IMR-90 (cell line): ENCODE measurements at regions not wholly inside any gene's neighbourhood (a gene's known extent, or its start where the extent isn't known, plus 50 kb on each side); places are given as distances from the start of the nearest gene placed in this dataset.

Experiments
- BHLHE40 ChIP-seq: fragments of 150-350 bp; IDR thresholded peaks from 2 replicates; pipeline ENCODE4 v1.6.1; 2016; ENCODE audit warnings: mild to moderate bottlenecking, low read depth, low read length
- CEBPB ChIP-seq: IDR thresholded peaks from 2 replicates; pipeline ENCODE4 v1.6.1; 2012; ENCODE audit warnings: low read depth, low read length, improper control_type of control experiment
- MXI1 ChIP-seq: IDR thresholded peaks from 2 replicates; pipeline ENCODE4 v1.6.1; 2012; ENCODE audit warnings: low read depth, mild to moderate bottlenecking, low read length, moderate library complexity, borderline replicate concordance
- POLR2A ChIP-seq: IDR thresholded peaks from 2 replicates; pipeline ENCODE4 v1.6.1; 2012; ENCODE audit warnings: mild to moderate bottlenecking, low read depth, low read length
- RAD21 ChIP-seq: IDR thresholded peaks from 2 replicates; pipeline ENCODE4 v1.6.1; 2012; ENCODE audit warnings: low read length, improper control_type of control experiment
- RFX5 ChIP-seq: IDR thresholded peaks from 2 replicates; pipeline ENCODE4 v1.8.0; 2012; ENCODE audit warnings: low read depth, mild to moderate bottlenecking, low read length, moderate library complexity
- SMC3 ChIP-seq: fragments of 150-350 bp; IDR thresholded peaks from 2 replicates; pipeline ENCODE4 v1.6.1; 2016; ENCODE audit warnings: low read depth, mild to moderate bottlenecking, antibody characterized with exemption, low read length, moderate library complexity
- TF ChIP-seq, protein P1 (sequence below): conservative IDR thresholded peaks from 2 replicates; pipeline ENCODE4 v1.5.1; 2012; ENCODE audit warnings: mild to moderate bottlenecking, low read depth, low read length, improper control_type of control experiment

- TF ChIP-seq, protein P1, sequence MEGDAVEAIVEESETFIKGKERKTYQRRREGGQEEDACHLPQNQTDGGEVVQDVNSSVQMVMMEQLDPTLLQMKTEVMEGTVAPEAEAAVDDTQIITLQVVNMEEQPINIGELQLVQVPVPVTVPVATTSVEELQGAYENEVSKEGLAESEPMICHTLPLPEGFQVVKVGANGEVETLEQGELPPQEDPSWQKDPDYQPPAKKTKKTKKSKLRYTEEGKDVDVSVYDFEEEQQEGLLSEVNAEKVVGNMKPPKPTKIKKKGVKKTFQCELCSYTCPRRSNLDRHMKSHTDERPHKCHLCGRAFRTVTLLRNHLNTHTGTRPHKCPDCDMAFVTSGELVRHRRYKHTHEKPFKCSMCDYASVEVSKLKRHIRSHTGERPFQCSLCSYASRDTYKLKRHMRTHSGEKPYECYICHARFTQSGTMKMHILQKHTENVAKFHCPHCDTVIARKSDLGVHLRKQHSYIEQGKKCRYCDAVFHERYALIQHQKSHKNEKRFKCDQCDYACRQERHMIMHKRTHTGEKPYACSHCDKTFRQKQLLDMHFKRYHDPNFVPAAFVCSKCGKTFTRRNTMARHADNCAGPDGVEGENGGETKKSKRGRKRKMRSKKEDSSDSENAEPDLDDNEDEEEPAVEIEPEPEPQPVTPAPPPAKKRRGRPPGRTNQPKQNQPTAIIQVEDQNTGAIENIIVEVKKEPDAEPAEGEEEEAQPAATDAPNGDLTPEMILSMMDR: no peak
- TF ChIP-seq POLR2A (no peak), SMC3 (no peak), RAD21 (no peak), BHLHE40 (no peak), CEBPB (no peak), MXI1 (no peak), RFX5 (no peak)
Observed at GRCh38 chr2:48232351-48232750, 82.1 kb upstream of the FOXN2 start.
